RKO (cell line): ENCODE measurements at regions not wholly inside any gene's neighbourhood (a gene's known extent, or its start where the extent isn't known, plus 50 kb on each side); places are given as distances from the start of the nearest gene placed in this dataset.

Experiments used
- DNase-seq: peaks from one replicate; pipeline ENCODE4 v3.0.0-alpha.2; 2016; ENCODE audit warnings: low spot score

GRCh38 chr3:104564045-104564643, 802.6 kb upstream of the ALCAM start:
- DNase-seq = peak; percentile 23

- no peak for DNase-seq
Observed at GRCh38 chr3:104566054-104566453, 800.7 kb upstream of the ALCAM start.

GRCh38 chr3:104575634-104576033, 791.1 kb upstream of the ALCAM start:
- DNase-seq = no peak

GRCh38 chr3:104578558-104578957, 788.2 kb upstream of the ALCAM start:
- no peak for DNase-seq

- no peak for DNase-seq
Observed at GRCh38 chr3:104582092-104582491, 784.6 kb upstream of the ALCAM start.

GRCh38 chr3:104584682-104585081, 782.0 kb upstream of the ALCAM start:
- no peak for DNase-seq

- no peak for DNase-seq
Observed at GRCh38 chr3:104586344-104586743, 780.4 kb upstream of the ALCAM start.

- no peak for DNase-seq
Observed at GRCh38 chr3:104588442-104588841, 778.3 kb upstream of the ALCAM start.

GRCh38 chr3:104591776-104592175, 774.9 kb upstream of the ALCAM start:
- no peak for DNase-seq

GRCh38 chr3:104594491-104594890, 772.2 kb upstream of the ALCAM start:
- no peak for DNase-seq

GRCh38 chr3:104596054-104596453, 770.7 kb upstream of the ALCAM start:
- DNase-seq = no peak

GRCh38 chr3:104596551-104596950, 770.2 kb upstream of the ALCAM start:
- DNase-seq = peak; percentile 68

GRCh38 chr3:104598848-104599511, 767.7 kb upstream of the ALCAM start:
- DNase-seq = no peak

GRCh38 chr3:104604326-104605010, 762.2 kb upstream of the ALCAM start:
- peak; percentile 37 for DNase-seq

- DNase-seq = no peak
Observed at GRCh38 chr3:104606812-104607211, 759.9 kb upstream of the ALCAM start.

- DNase-seq = no peak
Observed at GRCh38 chr3:104610730-104611652, 755.7 kb upstream of the ALCAM start.

- no peak for DNase-seq
Observed at GRCh38 chr3:104612218-104612617, 754.5 kb upstream of the ALCAM start.

GRCh38 chr3:104614564-104614963, 752.1 kb upstream of the ALCAM start:
- DNase-seq = no peak

GRCh38 chr3:104628185-104628789, 738.4 kb upstream of the ALCAM start:
- DNase-seq = peak; percentile 54

GRCh38 chr3:104629038-104629437, 737.7 kb upstream of the ALCAM start:
- DNase-seq = peak; percentile 80

GRCh38 chr3:104631254-104631653, 735.5 kb upstream of the ALCAM start:
- DNase-seq = no peak

- DNase-seq = no peak
Observed at GRCh38 chr3:104632521-104632920, 734.2 kb upstream of the ALCAM start.
